HG03060 (cell line): ENCODE measurements at regions not wholly inside any gene's neighbourhood (a gene's known extent, or its start where the extent isn't known, plus 50 kb on each side); places are given as distances from the start of the nearest gene placed in this dataset.
A peak's percentile ranks its signal among the peaks of the same experiment; 100 is the strongest.

ENCODE experiments used
- ATAC-seq: cut with Tn5 transposase; IDR thresholded peaks from one replicate; pipeline ENCODE4 v1.9.1; 2021; ENCODE audit warnings: low read depth, moderate number of reproducible peaks; ENCODE audit not compliant: unreplicated experiment

DNA sequence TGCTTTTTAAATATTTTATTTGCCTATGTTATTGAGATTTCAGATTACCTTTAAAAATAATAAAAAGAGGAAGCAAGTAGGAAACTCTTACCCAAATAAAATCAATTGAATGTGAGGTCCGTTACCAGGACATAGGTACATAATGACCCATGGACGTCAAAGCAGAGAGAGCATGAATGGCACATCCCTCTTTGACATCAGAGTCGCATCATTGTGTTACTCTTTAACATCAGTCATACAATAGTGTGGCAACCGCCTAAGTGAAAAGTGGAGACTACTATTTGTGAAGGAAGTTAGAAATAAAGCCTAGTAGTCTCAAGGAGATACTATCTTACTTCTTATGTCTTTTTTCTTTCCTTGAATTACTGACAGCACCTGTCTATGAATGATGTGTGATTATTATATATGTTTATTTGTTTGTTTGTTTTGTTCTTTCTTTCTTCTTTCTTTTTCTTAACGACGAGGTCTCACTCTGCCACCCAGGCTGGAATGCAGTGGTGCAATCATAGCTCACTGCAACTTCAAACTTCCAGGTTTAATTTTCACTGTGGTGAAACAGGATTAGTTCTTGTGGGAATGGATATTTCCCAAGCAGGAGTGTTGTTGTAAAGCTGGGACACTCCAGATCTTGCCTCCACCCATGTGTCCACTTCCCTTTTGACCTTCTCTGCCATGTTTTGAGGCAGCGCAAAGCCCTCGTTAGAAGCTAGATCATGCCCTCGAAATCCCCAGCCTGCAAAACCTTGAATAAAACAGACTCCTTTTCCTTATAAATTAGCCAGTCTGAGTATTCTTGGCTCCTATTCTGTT lies 407.2 kb upstream of the NETO1 start:
- no peak for ATAC-seq

DNA sequence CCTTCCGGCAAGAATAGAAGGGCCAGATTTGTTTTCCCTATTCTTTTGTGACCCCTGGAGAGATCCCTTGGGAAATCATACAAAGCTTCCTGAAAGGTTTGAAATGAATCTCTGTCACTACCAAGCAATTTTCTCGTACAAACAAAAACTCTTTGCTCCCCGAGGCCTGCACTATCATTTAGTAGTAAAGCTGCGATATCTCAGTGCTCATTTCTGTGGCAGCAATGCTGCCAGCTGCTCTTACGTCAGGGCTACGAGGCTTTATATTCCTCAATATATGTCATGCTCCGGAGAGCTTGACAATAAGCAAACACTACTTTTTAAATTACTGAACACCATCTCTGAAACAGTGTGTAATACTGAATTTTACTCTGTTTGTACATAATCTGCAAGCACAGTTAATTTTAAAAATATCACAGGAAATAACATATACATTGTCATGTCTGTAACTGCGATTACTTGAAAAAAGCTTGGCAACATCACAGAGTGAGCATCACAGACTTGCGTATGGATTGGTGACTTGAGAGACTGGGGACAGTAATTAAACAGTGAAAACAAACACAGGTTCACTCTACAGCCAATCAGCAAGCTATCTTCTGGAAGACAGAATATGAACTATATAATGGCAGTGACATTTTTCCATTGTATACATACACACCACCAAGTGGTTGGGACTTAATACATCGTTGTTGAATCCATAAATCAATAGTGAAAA lies 403.3 kb upstream of the NETO1 start:
- no peak for ATAC-seq

DNA sequence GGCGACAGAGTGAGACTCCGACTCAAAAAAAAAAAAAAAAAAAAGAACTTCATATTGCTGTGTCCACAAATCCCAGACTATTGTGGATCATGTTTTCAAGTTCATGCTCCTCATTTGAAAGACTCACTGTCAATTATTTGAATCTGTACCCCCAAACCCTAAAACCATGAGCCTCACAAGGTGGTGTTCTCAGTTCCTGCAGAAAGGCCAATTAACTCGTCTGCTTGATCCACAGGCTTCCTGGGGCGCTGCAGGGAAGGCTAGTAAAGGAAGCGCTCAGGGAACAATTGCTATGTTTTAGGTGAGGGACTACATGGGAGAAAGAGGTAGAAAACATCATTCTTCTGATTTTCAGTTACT lies 396.8 kb upstream of the NETO1 start:
- ATAC-seq, result no peak

- ATAC-seq, result no peak
These were observed 394.1 kb upstream of the NETO1 start for GRCh38 chr18:73261923-73262322.

DNA sequence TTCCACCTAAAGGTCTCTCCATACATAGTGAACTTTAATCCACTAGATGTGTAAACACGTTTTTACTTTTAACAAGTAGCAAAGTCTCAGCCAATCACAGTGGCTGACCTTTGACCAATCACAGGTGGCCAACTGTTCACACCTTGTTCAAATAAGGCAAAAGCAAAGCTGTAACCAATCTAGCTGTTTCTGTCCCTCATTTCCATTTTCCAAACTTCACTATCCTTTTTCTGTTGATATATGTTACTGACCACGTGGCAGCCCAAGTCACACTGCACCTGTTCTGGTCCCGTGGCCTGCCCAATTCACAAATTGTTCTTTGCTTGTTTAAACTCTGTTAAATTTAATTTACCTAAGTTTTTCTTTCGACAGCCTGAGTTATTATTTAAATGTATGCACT lies 393.5 kb upstream of the NETO1 start:
- ATAC-seq, result no peak

DNA sequence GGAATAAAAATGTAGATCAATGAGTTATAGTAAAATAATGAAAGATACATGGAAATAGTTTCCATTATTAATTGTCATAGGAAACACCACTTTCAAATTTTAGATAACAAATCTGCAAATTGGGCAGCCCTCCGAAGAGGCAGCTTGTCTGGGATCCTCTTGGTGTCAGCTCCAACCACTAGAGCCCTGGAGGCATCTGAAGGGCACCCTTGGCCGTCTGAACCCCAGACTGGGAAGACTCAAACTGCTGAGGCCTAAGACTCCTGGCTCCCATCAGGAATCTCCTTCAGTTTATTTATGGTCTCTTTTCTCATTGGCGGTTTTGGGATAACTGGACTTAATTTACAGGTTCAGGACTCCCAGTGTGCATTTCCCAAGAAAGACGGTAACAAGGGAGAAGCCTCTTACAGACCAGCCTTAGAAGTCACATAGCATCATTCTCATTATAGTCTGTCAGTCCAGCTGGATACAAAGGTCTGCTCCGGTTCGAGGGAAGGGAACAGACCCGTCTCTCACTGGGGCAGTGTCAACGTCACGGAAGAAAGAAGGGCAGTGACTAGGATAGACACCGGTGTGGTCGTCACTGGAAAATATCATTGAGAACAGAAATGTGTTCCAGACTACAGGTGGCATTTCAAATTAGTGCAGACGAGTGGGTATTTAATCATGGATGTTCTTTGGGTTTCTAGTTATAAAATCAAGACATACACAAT lies 390.7 kb upstream of the NETO1 start:
- ATAC-seq, result no peak

- no peak for ATAC-seq
These were observed 386.8 kb upstream of the NETO1 start for GRCh38 chr18:73254564-73254963.

GRCh38 chr18:73249030-73249429 lies 381.2 kb upstream of the NETO1 start:
- no peak for ATAC-seq

DNA sequence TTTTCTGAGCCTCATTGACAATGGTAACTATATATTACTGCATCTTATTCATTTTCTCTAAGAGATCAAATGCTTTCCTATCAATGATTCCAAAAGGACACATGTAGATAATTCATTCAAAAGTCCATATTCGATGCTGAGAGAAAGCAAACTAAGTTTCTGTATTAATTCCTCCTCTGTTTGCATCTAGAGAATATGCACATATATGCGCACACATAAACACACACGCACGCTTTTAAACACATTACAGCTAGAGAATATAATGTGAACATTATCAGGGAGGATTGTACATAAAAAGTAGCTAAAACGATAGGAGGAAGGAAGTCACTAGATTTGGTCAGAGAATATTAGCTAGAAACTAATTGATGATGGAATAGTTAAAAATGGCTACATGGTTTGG lies 379.0 kb upstream of the NETO1 start:
- ATAC-seq, result no peak

DNA sequence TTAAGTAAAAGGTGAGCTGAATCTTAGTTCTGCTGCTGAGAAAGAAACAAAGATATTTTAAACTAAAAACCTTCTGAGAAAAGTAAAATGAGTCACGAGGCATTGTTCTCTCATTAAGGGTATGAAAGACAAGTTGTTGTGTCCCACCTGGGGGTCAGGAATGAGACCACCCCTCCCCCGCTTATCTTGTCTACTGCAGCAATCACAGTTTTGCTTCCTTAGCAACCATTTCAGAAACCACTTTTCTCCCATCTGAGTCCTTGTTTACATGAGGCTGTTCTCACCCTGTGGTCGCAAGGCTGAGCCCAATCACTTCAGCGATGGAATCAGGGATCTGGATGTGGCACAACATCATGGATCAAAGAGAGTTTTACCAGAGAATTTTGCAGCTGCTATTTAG lies 377.6 kb upstream of the NETO1 start:
- ATAC-seq, result no peak

- ATAC-seq, result no peak
These were observed 376.6 kb upstream of the NETO1 start for GRCh38 chr18:73244401-73244800.

- ATAC-seq, result no peak
These were observed 373.1 kb upstream of the NETO1 start for GRCh38 chr18:73240899-73241298.

GRCh38 chr18:73235921-73236320 lies 368.1 kb upstream of the NETO1 start:
- ATAC-seq, result no peak

- ATAC-seq, result peak; percentile 90
These were observed 367.7 kb upstream of the NETO1 start for GRCh38 chr18:73235491-73235890.

DNA sequence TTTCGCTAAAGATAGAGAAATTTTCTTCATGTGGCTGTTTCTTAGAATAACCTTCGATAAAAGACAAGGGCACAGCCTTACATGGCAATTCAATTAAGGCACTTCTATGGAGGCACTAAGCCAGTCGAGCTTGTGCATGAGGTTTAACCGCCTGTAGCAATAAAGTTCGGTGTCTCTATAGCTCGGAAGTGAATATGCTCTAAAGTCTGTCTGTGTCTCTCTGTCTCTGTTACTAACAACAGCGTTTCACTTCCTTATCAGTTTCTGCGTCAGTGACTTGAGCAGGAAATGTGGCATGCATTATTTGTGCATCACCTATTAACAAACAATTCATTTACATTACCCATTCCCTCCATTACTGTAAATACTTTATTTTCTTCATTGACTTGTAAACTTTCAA lies 365.1 kb upstream of the NETO1 start:
- peak; percentile 59 for ATAC-seq

GRCh38 chr18:73220663-73221062 lies 352.9 kb upstream of the NETO1 start:
- no peak for ATAC-seq

DNA sequence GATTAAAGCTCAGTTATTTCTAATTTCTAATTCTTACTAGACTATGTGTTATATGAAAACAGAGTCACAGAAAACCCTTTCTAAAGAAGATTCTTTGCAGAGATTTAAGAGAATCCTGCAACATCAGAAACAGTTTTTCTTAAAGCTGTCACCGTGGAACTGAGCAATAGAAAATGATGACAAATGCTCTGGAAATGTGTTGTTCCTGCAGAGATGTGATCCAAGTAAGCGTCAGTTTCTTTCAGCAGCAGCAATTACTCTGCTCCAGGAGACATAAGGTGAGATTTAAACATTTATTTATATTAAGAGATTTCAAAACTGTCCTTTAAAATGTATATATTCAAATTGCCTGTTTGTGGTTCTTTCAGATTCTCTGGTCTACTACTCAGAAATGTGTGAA lies 350.5 kb upstream of the NETO1 start:
- no peak for ATAC-seq

- no peak for ATAC-seq
These were observed 347.2 kb upstream of the NETO1 start for GRCh38 chr18:73214970-73215369.

DNA sequence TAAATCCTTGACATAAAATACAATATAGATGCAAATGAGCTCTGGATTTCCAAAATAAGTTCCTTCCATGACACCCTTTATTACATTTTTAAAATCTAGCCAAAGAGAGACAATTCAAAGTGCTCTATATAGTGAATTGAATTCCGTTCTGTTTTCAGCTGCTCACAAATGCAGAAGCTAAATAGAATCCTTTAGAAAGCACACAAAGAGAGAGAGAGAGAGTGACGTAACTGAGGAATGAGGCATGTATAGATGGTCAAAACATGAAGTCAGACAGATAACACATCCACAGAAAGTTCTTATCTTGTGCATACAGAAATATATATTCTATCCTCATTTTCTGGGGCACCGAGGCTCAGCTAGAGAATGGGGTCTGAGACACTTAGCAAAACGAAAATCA lies 344.7 kb upstream of the NETO1 start:
- no peak for ATAC-seq

- ATAC-seq, result no peak
These were observed 334.2 kb upstream of the NETO1 start for GRCh38 chr18:73201940-73202339.

DNA sequence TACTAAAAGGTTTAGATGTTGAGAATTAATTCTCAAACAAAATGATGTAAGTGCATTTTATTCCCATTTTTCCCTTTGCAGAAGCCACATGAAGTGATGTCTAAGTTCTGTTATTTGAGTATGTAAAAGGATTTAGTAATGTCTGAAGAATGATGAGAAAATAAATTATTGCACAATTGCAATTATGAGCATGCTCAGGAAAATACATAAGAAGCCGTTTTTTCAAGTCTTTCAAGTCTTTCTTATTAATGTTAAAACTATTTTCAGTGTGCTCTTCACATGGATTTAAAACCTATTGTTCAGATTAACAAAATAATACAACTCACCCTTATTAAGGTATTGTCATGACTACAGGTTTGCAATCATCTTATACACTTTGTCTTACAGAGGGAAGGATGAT lies 331.4 kb upstream of the NETO1 start:
- ATAC-seq, result no peak

DNA sequence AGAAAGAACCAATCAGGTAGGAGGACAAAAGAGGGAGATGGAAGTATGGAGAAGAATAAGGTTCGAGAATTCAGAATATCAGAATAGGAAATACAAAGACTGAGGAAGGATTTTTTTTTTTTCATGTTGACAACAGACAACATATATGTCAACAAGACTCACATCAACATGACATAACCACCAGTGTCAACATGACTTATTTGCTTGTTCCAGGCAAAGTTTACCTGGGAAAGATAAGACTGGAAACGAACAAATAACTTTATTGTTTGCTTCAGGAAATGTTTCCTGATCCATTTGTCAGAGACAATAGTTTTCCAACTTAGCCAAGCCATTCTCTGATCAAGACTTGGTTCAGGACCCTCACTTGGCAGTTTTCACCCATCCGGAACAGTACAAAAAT lies 321.9 kb upstream of the NETO1 start:
- no peak for ATAC-seq
